CD14-positive monocyte (primary cell): ENCODE measurements at regions not wholly inside any gene's neighbourhood (a gene's known extent, or its start where the extent isn't known, plus 50 kb on each side); places are given as distances from the start of the nearest gene placed in this dataset.
"Not testable (repeated sequence)": the region's sequence is repeated elsewhere in the genome, so short reads cannot be mapped to it uniquely, and the experiment has no call there.

Source experiments
- DNase-seq, 3 donors: peaks; one replicate each; pipeline ENCODE4 v3.0.0-alpha.2; 2011 to 2022
- H2AFZ ChIP-seq: 2 replicates; pipeline ENCODE4 v1.6.0; 2012; ENCODE audit warnings: mild to moderate bottlenecking, low read depth, low read length, inconsistent platforms; ENCODE audit not compliant: insufficient read depth, poor library complexity, severe bottlenecking
- H3K27ac ChIP-seq, 2 donors: 1 replicate in 1 of 2; 2 replicates in 1 of 2; pipeline ENCODE4 v1.5.1; 2012 to 2013; ENCODE audit warnings: low read length in 2 of 2, control low read depth in 1 of 2, inconsistent platforms in 1 of 2, low read depth in 1 of 2, mild to moderate bottlenecking in 1 of 2
- H3K27me3 ChIP-seq, 2 donors: one replicate each; pipeline versions ENCODE4 v1.6.0 to v1.6.1; 2011 to 2013; ENCODE audit warnings: low read length in 2 of 2; ENCODE audit not compliant: control insufficient read depth in 2 of 2, insufficient read depth in 2 of 2
- H3K36me3 ChIP-seq, 2 donors: replicated peaks in 1 of 2; 1 replicate in 1 of 2; 2 replicates in 1 of 2; pipeline versions ENCODE4 v1.5.1 to v1.6.1; 2012 to 2013; ENCODE audit warnings: low read length in 2 of 2, control low read depth in 1 of 2, inconsistent platforms in 1 of 2, mild to moderate bottlenecking in 1 of 2; ENCODE audit not compliant: insufficient read depth in 2 of 2, control insufficient read depth in 1 of 2
- H3K4me1 ChIP-seq, 2 donors: 1 replicate in 1 of 2; 2 replicates in 1 of 2; pipeline versions ENCODE4 v1.5.1 to v1.6.1; 2012 to 2013; ENCODE audit warnings: low read length in 2 of 2, control low read depth in 1 of 2, inconsistent platforms in 1 of 2, mild to moderate bottlenecking in 1 of 2, moderate library complexity in 1 of 2; ENCODE audit not compliant: insufficient read depth in 2 of 2, control insufficient read depth in 1 of 2
- H3K4me2 ChIP-seq: replicated peaks from 2 replicates; pipeline ENCODE3; 2012; ENCODE audit warnings: low read length, moderate library complexity, mild to moderate bottlenecking; ENCODE audit not compliant: poor library complexity, severe bottlenecking; ENCODE audit errors: extremely low read depth
- H3K4me3 ChIP-seq, 3 experiments: fragments of 200-600 bp in 1 of 3; sonication (generic) in 1 of 3; replicated peaks in 1 of 3; 1 replicate in 2 of 3; 2 replicates in 1 of 3; pipeline ENCODE4 v1.5.1; 2011 to 2013; ENCODE audit warnings: low read length in 3 of 3, mild to moderate bottlenecking in 3 of 3, control low read depth in 2 of 3, low read depth in 2 of 3, inconsistent platforms in 1 of 3, moderate library complexity in 1 of 3
- H3K79me2 ChIP-seq: 2 replicates; pipeline ENCODE4 v1.6.0; 2012; ENCODE audit warnings: mild to moderate bottlenecking, control low read depth, inconsistent platforms, low read length, moderate library complexity; ENCODE audit not compliant: insufficient read depth
- H3K9ac ChIP-seq: 2 replicates; pipeline ENCODE4 v1.6.0; 2017; ENCODE audit warnings: low read length, mild to moderate bottlenecking; ENCODE audit not compliant: insufficient read depth, poor library complexity, severe bottlenecking
- H3K9me3 ChIP-seq, 2 donors: replicated peaks in 1 of 2; 1 replicate in 1 of 2; 2 replicates in 1 of 2; pipeline versions ENCODE4 v1.5.1 to v1.6.1; 2012 to 2013; ENCODE audit warnings: low read length in 2 of 2, control low read depth in 1 of 2; ENCODE audit not compliant: control insufficient read depth in 1 of 2, insufficient read depth in 1 of 2
- H4K20me1 ChIP-seq: 2 replicates; pipeline ENCODE4 v1.6.0; 2012; ENCODE audit warnings: mild to moderate bottlenecking, low read length, control low read depth, moderate library complexity; ENCODE audit not compliant: insufficient read depth
- H3K27ac Mint-ChIP-seq, 7 donors: one replicate each; pipeline ENCODE4 v1.8.0; 2020; ENCODE audit warnings: mild to moderate bottlenecking in 7 of 7, mixed read lengths in 7 of 7, moderate library complexity in 6 of 7, inconsistent platforms in 2 of 7
- H3K27me3 Mint-ChIP-seq, 3 donors: one replicate each; pipeline ENCODE4 v1.8.0; 2021 to 2022; ENCODE audit warnings: low read depth in 3 of 3, mild to moderate bottlenecking in 3 of 3, mixed read lengths in 3 of 3, moderate library complexity in 3 of 3, inconsistent platforms in 1 of 3
- H3K36me3 Mint-ChIP-seq, 2 donors: one replicate each; pipeline ENCODE4 v1.8.0; 2020; ENCODE audit warnings: mixed read lengths in 2 of 2, inconsistent platforms in 1 of 2, mild to moderate bottlenecking in 1 of 2
- H3K4me1 Mint-ChIP-seq: one replicate; pipeline ENCODE4 v1.8.0; 2020; ENCODE audit warnings: mild to moderate bottlenecking, mixed read lengths
- H3K4me3 Mint-ChIP-seq, 2 donors: one replicate each; pipeline ENCODE4 v1.8.0; 2020; ENCODE audit warnings: mild to moderate bottlenecking in 2 of 2, mixed read lengths in 2 of 2, moderate library complexity in 1 of 2
- H3K9me3 Mint-ChIP-seq, 7 donors: one replicate each; pipeline ENCODE4 v1.8.0; 2020 to 2022; ENCODE audit warnings: mixed read lengths in 7 of 7, mild to moderate bottlenecking in 6 of 7, moderate library complexity in 6 of 7, inconsistent platforms in 2 of 7
- CTCF ChIP-seq: fragments of 200-600 bp; IDR thresholded peaks from one replicate; pipeline ENCODE4 v1.8.0; 2022; ENCODE audit warnings: antibody characterized with exemption, mild to moderate bottlenecking
- WGBS: methylation state at CpG from one replicate; pipeline ENCODE4 v1.1.5; 2013; ENCODE audit warnings: missing lambda C conversion rate; ENCODE audit not compliant: insufficient coverage; 5-methylcytosine and 5-hydroxymethylcytosine counted together
- intact Hi-C, 2 donors: fragments of 100-400 bp; cut with micrococcal nuclease; formaldehyde crosslinking; loops; one replicate each; pipeline versions ENCODE4 v1.15.0 to v1.15.1; 2023

- no peaks in the 10 kb centered on the region for H3K79me2 ChIP-seq
- no peak overlapping the region for H3K27ac ChIP-seq
- H3K36me3 ChIP-seq, result no peaks in the 10 kb centered on the region
- no peak overlapping the region for H3K4me3 Mint-ChIP-seq
- H3K4me1 ChIP-seq, result no peaks in the 10 kb centered on the region
- H4K20me1 ChIP-seq, result no peaks in the 10 kb centered on the region
- no peak overlapping the region for H3K27ac Mint-ChIP-seq
- no peaks in the 10 kb centered on the region for H3K27me3 Mint-ChIP-seq
- H3K36me3 Mint-ChIP-seq, result no peaks in the 10 kb centered on the region
- no peak overlapping the region for H3K4me2 ChIP-seq
- no peak overlapping the region for H3K4me3 ChIP-seq
- TF ChIP-seq CTCF, result no peak
- H2AFZ ChIP-seq, result no peak overlapping the region
- DNase-seq, result no peak
- H3K27me3 ChIP-seq, result no peaks in the 10 kb centered on the region
- H3K9me3 Mint-ChIP-seq, result peaks cover 0 to 2% (median 0%) of the 10 kb centered on the region in 7 donors
- H3K9ac ChIP-seq, result no peak overlapping the region
- intact Hi-C loops, result no loop called here
- no peaks in the 10 kb centered on the region for H3K4me1 Mint-ChIP-seq
- H3K9me3 ChIP-seq, result no peaks in the 10 kb centered on the region
These were observed 105.1 kb downstream of the FANCF start for GRCh38 chr11:22520521-22520920.

GRCh38 chr11:22518344-22518743 is 107.3 kb downstream of the FANCF start:
- H3K27ac Mint-ChIP-seq, result not testable (repeated sequence)

More at GRCh38 chr11:22518344-22518743, 107.3 kb downstream of the FANCF start:
- H2AFZ ChIP-seq, H3K9me3 Mint-ChIP-seq, H3K4me3 ChIP-seq, H3K4me1 Mint-ChIP-seq, H3K36me3 Mint-ChIP-seq, H3K4me1 ChIP-seq, H3K9ac ChIP-seq, H3K9me3 ChIP-seq, H4K20me1 ChIP-seq, H3K27me3 Mint-ChIP-seq, H3K4me2 ChIP-seq, H3K27ac ChIP-seq, H3K36me3 ChIP-seq, H3K27me3 ChIP-seq, H3K79me2 ChIP-seq, intact Hi-C loops, DNase-seq, H3K4me3 Mint-ChIP-seq: not testable (repeated sequence)
- WGBS, result no CpG with 5 or more reads among the region's 2 CpGs
